ENCODE measurements at regions not wholly inside any gene's neighbourhood (a gene's known extent, or its start where the extent isn't known, plus 50 kb on each side); places are given as distances from the start of the nearest gene placed in this dataset.

DNA sequence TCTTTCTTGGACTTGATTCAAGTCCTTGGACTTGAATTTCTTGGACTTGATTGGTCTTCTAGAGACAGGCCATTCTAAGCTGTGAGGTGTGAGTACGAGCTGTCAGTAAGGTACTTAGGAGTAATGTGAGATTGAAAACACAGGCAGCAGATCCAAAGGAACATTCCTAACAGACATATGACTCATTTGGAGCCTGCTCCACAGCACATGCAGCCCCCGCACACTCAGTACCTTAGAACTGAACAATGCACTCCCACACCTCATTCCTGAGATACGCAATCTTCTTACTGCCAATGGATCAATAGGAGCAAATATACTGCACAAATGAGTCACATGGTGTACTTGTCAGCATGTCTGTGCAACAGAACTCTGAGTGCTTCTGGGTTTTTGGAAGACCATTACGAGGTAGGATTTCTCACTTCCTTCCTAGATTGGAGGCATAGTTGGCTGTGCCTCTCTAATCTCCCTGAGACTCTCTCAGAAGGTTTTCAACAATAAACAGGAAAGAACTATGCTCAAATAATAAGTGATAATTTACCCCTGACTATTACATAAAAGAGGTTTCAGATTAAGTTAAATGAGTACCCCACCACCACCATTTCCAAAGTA, 243.1 kb downstream of the KCNA4 start:
- TF ChIP-seq, protein P1, sequence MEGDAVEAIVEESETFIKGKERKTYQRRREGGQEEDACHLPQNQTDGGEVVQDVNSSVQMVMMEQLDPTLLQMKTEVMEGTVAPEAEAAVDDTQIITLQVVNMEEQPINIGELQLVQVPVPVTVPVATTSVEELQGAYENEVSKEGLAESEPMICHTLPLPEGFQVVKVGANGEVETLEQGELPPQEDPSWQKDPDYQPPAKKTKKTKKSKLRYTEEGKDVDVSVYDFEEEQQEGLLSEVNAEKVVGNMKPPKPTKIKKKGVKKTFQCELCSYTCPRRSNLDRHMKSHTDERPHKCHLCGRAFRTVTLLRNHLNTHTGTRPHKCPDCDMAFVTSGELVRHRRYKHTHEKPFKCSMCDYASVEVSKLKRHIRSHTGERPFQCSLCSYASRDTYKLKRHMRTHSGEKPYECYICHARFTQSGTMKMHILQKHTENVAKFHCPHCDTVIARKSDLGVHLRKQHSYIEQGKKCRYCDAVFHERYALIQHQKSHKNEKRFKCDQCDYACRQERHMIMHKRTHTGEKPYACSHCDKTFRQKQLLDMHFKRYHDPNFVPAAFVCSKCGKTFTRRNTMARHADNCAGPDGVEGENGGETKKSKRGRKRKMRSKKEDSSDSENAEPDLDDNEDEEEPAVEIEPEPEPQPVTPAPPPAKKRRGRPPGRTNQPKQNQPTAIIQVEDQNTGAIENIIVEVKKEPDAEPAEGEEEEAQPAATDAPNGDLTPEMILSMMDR (IDR thresholded peaks at IDR 0.05 in 4 of 5, conservative IDR thresholded peaks at IDR 0.05 in 1 of 5): no peak
- TF ChIP-seq POLR2A (IDR thresholded peaks at IDR 0.05): no peak
